HG03025 (cell line): ENCODE measurements at regions not wholly inside any gene's neighbourhood (a gene's known extent, or its start where the extent isn't known, plus 50 kb on each side); places are given as distances from the start of the nearest gene placed in this dataset.
"Not testable (repeated sequence)": the region's sequence is repeated elsewhere in the genome, so short reads cannot be mapped to it uniquely, and the experiment has no call there.

Experiments
- ATAC-seq: cut with Tn5 transposase; IDR thresholded peaks from one replicate; pipeline ENCODE4 v1.9.1; 2021; ENCODE audit warnings: mild to moderate bottlenecking, moderate library complexity; ENCODE audit not compliant: unreplicated experiment, low FRiP score

- no peak for ATAC-seq
Observed at GRCh38 chr1:90318431-90318830, 323.5 kb downstream of the ZNF326 start.

- ATAC-seq, result no peak
Observed at GRCh38 chr1:90317628-90318027, 322.7 kb downstream of the ZNF326 start.

- ATAC-seq, result no peak
Observed at GRCh38 chr1:90314533-90314932, 319.6 kb downstream of the ZNF326 start.

GRCh38 chr1:90313778-90314177 lies 318.9 kb downstream of the ZNF326 start:
- no peak for ATAC-seq

GRCh38 chr1:90309806-90310205 lies 314.9 kb downstream of the ZNF326 start:
- no peak for ATAC-seq

- no peak for ATAC-seq
Observed at GRCh38 chr1:90308421-90308820, 313.5 kb downstream of the ZNF326 start.

- no peak for ATAC-seq
Observed at GRCh38 chr1:90305577-90305976, 310.7 kb downstream of the ZNF326 start.

GRCh38 chr1:90296327-90296726 lies 301.4 kb downstream of the ZNF326 start:
- no peak for ATAC-seq

GRCh38 chr1:90295534-90295933 lies 300.6 kb downstream of the ZNF326 start:
- no peak for ATAC-seq

GRCh38 chr1:90291431-90292216 lies 296.7 kb downstream of the ZNF326 start:
- no peak for ATAC-seq

GRCh38 chr1:90282811-90283210 lies 287.9 kb downstream of the ZNF326 start:
- no peak for ATAC-seq

- not testable (repeated sequence) for ATAC-seq
Observed at GRCh38 chr1:90281886-90282285, 287.0 kb downstream of the ZNF326 start.

GRCh38 chr1:90277270-90277669 lies 282.4 kb downstream of the ZNF326 start:
- no peak for ATAC-seq

- no peak for ATAC-seq
Observed at GRCh38 chr1:90274376-90274775, 279.5 kb downstream of the ZNF326 start.

- no peak for ATAC-seq
Observed at GRCh38 chr1:90273241-90273774, 278.4 kb downstream of the ZNF326 start.

- ATAC-seq, result no peak
Observed at GRCh38 chr1:90262791-90263190, 267.9 kb downstream of the ZNF326 start.

- ATAC-seq, result no peak
Observed at GRCh38 chr1:90262286-90262685, 267.4 kb downstream of the ZNF326 start.

- no peak for ATAC-seq
Observed at GRCh38 chr1:90246069-90246468, 251.2 kb downstream of the ZNF326 start.

- ATAC-seq, result no peak
Observed at GRCh38 chr1:90236493-90236892, 241.6 kb downstream of the ZNF326 start.

- no peak for ATAC-seq
Observed at GRCh38 chr1:90223401-90223800, 228.5 kb downstream of the ZNF326 start.

- ATAC-seq, result no peak
Observed at GRCh38 chr1:90220941-90221693, 226.2 kb downstream of the ZNF326 start.

GRCh38 chr1:90220496-90220895 lies 225.6 kb downstream of the ZNF326 start:
- no peak for ATAC-seq
